Common myeloid progenitor, CD34-positive (primary cell): ENCODE measurements at regions not wholly inside any gene's neighbourhood (a gene's known extent, or its start where the extent isn't known, plus 50 kb on each side); places are given as distances from the start of the nearest gene placed in this dataset.

Source experiments
- CTCF ChIA-PET: fragments of 350-600 bp; sonication (Branson Sonifier 250); formaldehyde crosslinking; loops from one replicate; lab custom pipeline; 2021; ENCODE audit warnings: antibody characterized with exemption; lab: Charles Lee
- POLR2A ChIA-PET: fragments of 350-600 bp; sonication (Branson Sonifier 250); formaldehyde crosslinking; loops from one replicate; lab custom pipeline; 2021; ENCODE audit warnings: antibody characterized with exemption; lab: Charles Lee
- DNase-seq, 3 donors: peaks; one replicate each; pipeline versions ENCODE4 v3.0.0 to v3.0.0-alpha.2; 2013
- H3K27ac ChIP-seq, 2 experiments: 1 replicate in 1 of 2; 2 replicates in 1 of 2; pipeline ENCODE4 v1.7.0; 2013; ENCODE audit warnings: inconsistent platforms in 2 of 2, low read length in 2 of 2, mild to moderate bottlenecking in 2 of 2, low read depth in 1 of 2, moderate library complexity in 1 of 2; ENCODE audit not compliant: severe bottlenecking in 2 of 2, insufficient read depth in 1 of 2, poor library complexity in 1 of 2
- H3K27me3 ChIP-seq, 5 experiments: replicated peaks in 2 of 5; 1 replicate in 3 of 5; 2 replicates in 2 of 5; pipeline versions ENCODE4 v1.6.1 to v1.7.0; 2013; ENCODE audit warnings: low read length in 4 of 5, mild to moderate bottlenecking in 2 of 5, moderate library complexity in 2 of 5, inconsistent platforms in 1 of 5; ENCODE audit not compliant: insufficient read depth in 5 of 5, control insufficient read depth in 4 of 5
- H3K36me3 ChIP-seq, 4 experiments: 1 replicate in 2 of 4; 2 replicates in 2 of 4; pipeline versions ENCODE4 v1.6.1 to v1.7.0; 2013; ENCODE audit warnings: low read length in 3 of 4, control low read depth in 1 of 4, mild to moderate bottlenecking in 1 of 4; ENCODE audit not compliant: control insufficient read depth in 4 of 4, insufficient read depth in 4 of 4
- H3K4me1 ChIP-seq, 4 experiments: 1 replicate in 3 of 4; 2 replicates in 1 of 4; pipeline versions ENCODE4 v1.6.1 to v1.7.1; 2013; ENCODE audit warnings: low read length in 3 of 4, mild to moderate bottlenecking in 3 of 4, control low read depth in 1 of 4, inconsistent platforms in 1 of 4, moderate library complexity in 1 of 4; ENCODE audit not compliant: control insufficient read depth in 4 of 4, insufficient read depth in 4 of 4; ENCODE audit errors: control extremely low read depth in 1 of 4
- H3K4me3 ChIP-seq, 7 experiments: 1 replicate in 4 of 7; 2 replicates in 3 of 7; pipeline versions ENCODE4 v1.5.1 to v1.7.0; 2013; ENCODE audit warnings: mild to moderate bottlenecking in 7 of 7, low read length in 6 of 7, moderate library complexity in 6 of 7, inconsistent platforms in 2 of 7, low read depth in 2 of 7, control low read depth in 1 of 7; ENCODE audit not compliant: insufficient read depth in 4 of 7, control insufficient read depth in 1 of 7; ENCODE audit errors: extremely low read depth in 1 of 7
- H3K9me3 ChIP-seq, 5 experiments: 1 replicate in 4 of 5; 2 replicates in 1 of 5; pipeline versions ENCODE4 v1.6.1 to v1.7.1; 2013; ENCODE audit warnings: low read length in 4 of 5, mild to moderate bottlenecking in 2 of 5, inconsistent platforms in 1 of 5, low read depth in 1 of 5, moderate library complexity in 1 of 5; ENCODE audit not compliant: control insufficient read depth in 4 of 5, insufficient read depth in 2 of 5; ENCODE audit errors: control extremely low read depth in 1 of 5
- WGBS: methylation state at CpG from one replicate; pipeline ENCODE4 v1.1.5; 2013; ENCODE audit not compliant: insufficient coverage; 5-methylcytosine and 5-hydroxymethylcytosine counted together

GRCh38 chr22:49107561-49107960 is 720.1 kb downstream of the BRD1 start:
- H3K4me3 ChIP-seq: no peak overlapping the region
- peaks cover 2 to 40% (median 3%) of the 10 kb centered on the region in 5 experiments for H3K27me3 ChIP-seq
- no peaks in the 10 kb centered on the region for H3K4me1 ChIP-seq
- no peaks in the 10 kb centered on the region for H3K9me3 ChIP-seq
- DNase-seq: no peak
- H3K36me3 ChIP-seq: no peaks in the 10 kb centered on the region
- H3K27ac ChIP-seq: no peak overlapping the region
- CTCF ChIA-PET: no interaction called here
- POLR2A ChIA-PET: no interaction called here
- WGBS: 88% methylated on average over 7 of the region's 8 CpGs

DNA sequence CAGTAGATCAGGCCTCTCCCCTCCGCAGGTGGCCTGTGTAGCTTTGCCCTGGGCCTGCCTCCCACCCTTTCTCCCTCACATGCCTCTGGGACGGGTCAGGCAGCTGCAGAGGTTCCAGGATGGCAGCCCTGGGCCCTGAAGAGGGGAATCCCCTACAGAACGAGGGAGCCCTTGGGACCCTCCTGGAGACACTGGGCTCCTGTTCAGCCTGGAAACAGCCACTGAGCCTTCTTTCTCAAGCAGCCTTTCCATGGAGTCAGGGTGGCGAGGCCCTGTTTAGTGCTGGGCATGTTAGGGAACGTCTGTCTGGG is 720.9 kb downstream of the BRD1 start:
- no peak for DNase-seq
- Histone ChIP-seq H3K27ac (no peak overlapping the region), H3K4me1 (no peaks in the 10 kb centered on the region), H3K27me3 (peaks cover 3 to 41% (median 4%) of the 10 kb centered on the region in 5 experiments), H3K36me3 (no peaks in the 10 kb centered on the region), H3K9me3 (no peaks in the 10 kb centered on the region), H3K4me3 (no peak overlapping the region)
- ChIA-PET POLR2A (no interaction called here), CTCF (no interaction called here)
- 90% methylated on average over 4 of the region's 5 CpGs for WGBS

DNA sequence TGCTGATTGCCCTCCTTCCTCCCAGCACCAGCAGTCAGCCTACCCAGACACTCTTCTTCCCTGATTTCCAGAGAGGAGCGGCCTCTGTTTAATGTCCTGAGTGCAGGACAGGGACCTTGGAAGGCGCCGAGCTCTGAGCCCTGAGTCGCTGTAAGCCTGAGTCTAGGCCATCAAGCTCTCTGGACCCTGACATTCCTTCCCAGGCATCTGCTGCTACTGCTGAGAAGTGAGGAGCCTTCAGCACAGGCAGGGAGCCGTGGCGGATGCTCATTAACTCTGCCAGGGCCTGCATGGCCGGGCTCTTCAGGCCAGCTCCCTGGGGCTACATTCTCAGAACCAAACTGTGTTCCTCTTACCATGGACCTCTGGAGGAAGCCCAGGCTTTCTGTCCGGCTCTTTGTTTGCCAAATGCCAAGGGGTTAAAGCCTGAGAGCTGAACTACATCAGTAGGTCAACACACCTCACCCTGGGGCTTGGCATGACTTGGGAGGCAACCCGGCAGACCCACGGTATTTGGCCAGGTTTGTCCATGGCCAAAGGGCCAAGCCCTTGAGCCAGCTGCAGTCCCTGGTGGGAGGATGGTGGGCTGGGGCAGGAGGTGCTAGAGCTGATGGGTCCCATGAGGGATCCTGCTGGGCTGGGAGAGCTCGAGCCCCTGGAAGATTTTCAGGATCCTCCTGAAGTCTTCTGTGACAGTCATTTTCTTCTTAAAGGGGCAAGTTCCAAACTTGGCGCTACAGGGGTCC is 721.4 kb downstream of the BRD1 start:
- DNase-seq: no peak
- WGBS: 84% methylated on average over 12 of the region's 12 CpGs
- Histone ChIP-seq H3K4me3 (no peak overlapping the region), H3K36me3 (no peaks in the 10 kb centered on the region), H3K4me1 (no peaks in the 10 kb centered on the region), H3K9me3 (no peaks in the 10 kb centered on the region), H3K27ac (no peak overlapping the region), H3K27me3 (peaks cover 3 to 43% (median 5%) of the 10 kb centered on the region in 5 experiments)
- ChIA-PET CTCF (no interaction called here), POLR2A (no interaction called here)

DNA sequence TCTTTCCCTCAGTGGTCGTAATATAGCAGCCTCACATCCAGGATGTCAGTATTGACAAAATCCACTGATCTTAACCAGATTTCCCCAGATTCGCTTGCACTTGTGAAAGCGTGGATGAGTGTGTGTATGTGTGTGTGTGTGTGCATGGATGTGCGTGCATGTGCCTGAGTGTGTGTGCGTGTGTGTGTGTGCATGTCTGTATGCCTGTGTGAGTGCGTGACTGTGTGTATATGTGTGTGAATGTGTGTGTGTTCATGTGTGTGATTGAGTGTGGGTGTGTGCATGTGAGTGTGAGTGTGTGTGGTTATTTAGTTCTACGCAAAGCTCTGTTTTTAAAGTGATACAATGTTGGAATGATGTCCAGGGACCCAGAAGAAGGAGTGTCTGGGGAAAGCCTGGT is 723.2 kb downstream of the BRD1 start:
- ChIA-PET POLR2A (no interaction called here), CTCF (no interaction called here)
- no peaks in the 10 kb centered on the region for H3K36me3 ChIP-seq
- no peak for DNase-seq
- H3K27me3 ChIP-seq: peaks cover 3 to 60% (median 6%) of the 10 kb centered on the region in 5 experiments
- no peak overlapping the region for H3K27ac ChIP-seq
- WGBS: 94% methylated on average over 3 of the region's 7 CpGs
- H3K9me3 ChIP-seq: no peaks in the 10 kb centered on the region
- no peak overlapping the region for H3K4me3 ChIP-seq
- no peaks in the 10 kb centered on the region for H3K4me1 ChIP-seq

DNA sequence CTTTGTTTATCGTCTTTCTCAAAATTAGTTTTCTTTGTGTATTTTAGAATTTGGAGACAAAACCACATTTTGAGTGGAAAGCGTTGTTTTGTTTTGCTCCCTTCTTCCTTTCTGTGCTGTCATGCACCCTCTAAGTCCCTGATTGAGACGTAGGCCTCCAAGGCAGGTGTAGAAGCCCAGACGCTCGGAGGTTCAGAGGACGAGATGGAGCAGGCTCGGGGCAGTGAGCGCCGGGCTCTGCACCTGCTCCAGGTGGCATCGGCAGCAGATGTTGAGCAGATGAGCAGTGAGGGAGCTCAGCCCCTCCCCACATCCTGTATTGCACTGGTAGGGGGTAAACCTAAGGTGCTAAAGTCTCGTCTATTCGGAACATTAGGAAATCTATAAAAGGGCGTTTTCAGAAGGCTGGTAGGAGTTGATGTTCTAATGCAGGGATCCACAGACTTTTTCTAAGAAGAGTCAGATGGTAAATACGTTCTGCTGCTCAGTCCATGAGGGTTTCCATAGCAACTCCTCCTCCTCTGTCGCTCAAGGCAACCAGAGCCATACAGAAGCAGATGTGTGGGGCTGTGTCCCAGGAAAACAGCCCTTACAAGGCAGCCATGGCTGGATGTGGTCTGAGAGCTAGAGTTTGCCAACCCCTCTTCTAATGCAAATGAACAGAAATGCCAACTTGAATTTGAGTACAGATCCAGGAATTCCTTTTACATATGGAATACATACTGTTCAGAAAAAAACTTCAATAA is 724.2 kb downstream of the BRD1 start:
- no peaks in the 10 kb centered on the region for H3K36me3 ChIP-seq
- H3K4me1 ChIP-seq: no peaks in the 10 kb centered on the region
- ChIA-PET POLR2A (no interaction called here), CTCF (no interaction called here)
- peaks cover 3 to 61% (median 6%) of the 10 kb centered on the region in 5 experiments for H3K27me3 ChIP-seq
- no peaks in the 10 kb centered on the region for H3K9me3 ChIP-seq
- DNase-seq: no peak
- no peak overlapping the region for H3K27ac ChIP-seq
- no peak overlapping the region for H3K4me3 ChIP-seq
- WGBS: 76% methylated on average over 12 of the region's 15 CpGs

DNA sequence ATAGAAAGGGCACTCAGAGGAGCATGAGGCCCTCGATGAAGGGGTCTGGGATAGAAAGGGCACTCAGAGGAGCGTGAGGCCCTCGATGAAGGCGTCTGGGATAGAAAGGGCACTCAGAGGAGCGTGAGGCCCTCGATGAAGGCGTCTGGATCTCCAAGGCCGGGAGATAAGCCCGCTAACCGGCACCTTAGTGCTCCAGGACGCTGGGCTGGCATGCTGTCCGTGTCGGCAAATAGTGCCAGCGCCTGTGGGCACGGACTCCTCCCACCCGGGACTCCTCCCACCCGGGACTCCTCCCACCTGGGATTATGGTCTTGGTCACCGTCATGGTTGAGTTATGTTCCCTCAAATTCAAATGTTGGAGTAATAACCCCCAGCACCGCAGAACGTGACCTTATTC is 725.3 kb downstream of the BRD1 start:
- no peak for DNase-seq
- no peaks in the 10 kb centered on the region for H3K9me3 ChIP-seq
- CTCF ChIA-PET: no interaction called here
- H3K4me3 ChIP-seq: no peak overlapping the region
- H3K27ac ChIP-seq: no peak overlapping the region
- H3K27me3 ChIP-seq: peaks cover 3 to 54% (median 9%) of the 10 kb centered on the region in 5 experiments
- WGBS: 95% methylated on average over 17 of the region's 20 CpGs
- H3K4me1 ChIP-seq: no peaks in the 10 kb centered on the region
- POLR2A ChIA-PET: no interaction called here
- no peaks in the 10 kb centered on the region for H3K36me3 ChIP-seq

GRCh38 chr22:49101873-49102272 is 725.8 kb downstream of the BRD1 start:
- Histone ChIP-seq H3K27me3 (peaks cover 3 to 54% (median 10%) of the 10 kb centered on the region in 5 experiments), H3K36me3 (no peaks in the 10 kb centered on the region), H3K4me1 (no peaks in the 10 kb centered on the region), H3K4me3 (no peak overlapping the region), H3K9me3 (no peaks in the 10 kb centered on the region), H3K27ac (no peak overlapping the region)
- ChIA-PET POLR2A (no interaction called here), CTCF (no interaction called here)
- 97% methylated on average over 7 of the region's 8 CpGs for WGBS
- no peak for DNase-seq
